GM18505 (cell line): ENCODE measurements at regions not wholly inside any gene's neighbourhood (a gene's known extent, or its start where the extent isn't known, plus 50 kb on each side); places are given as distances from the start of the nearest gene placed in this dataset.
"Not testable (repeated sequence)": the region's sequence is repeated elsewhere in the genome, so short reads cannot be mapped to it uniquely, and the experiment has no call there.

Source experiments
- ATAC-seq: cut with Tn5 transposase; IDR thresholded peaks from one replicate; pipeline ENCODE4 v1.9.1; 2021; ENCODE audit not compliant: unreplicated experiment
- POLR2A ChIP-seq: IDR thresholded peaks from 4 replicates; pipeline ENCODE4 v1.6.1; 2011; ENCODE audit warnings: borderline replicate concordance; ENCODE audit not compliant: insufficient read depth, insufficient read length; ENCODE audit errors: extremely low read depth

- TF ChIP-seq POLR2A = no peak
These were observed 60.8 kb downstream of the COPRS start for GRCh38 chr17:31798205-31798724.

GRCh38 chr17:31795941-31796340 lies 63.1 kb downstream of the COPRS start:
- ATAC-seq = not testable (repeated sequence)

More at GRCh38 chr17:31798205-31798724, 60.8 kb downstream of the COPRS start:
- ATAC-seq = no peak

GRCh38 chr17:31794111-31794510 lies 64.9 kb downstream of the COPRS start:
- no peak for TF ChIP-seq POLR2A
- no peak for ATAC-seq

- not testable (repeated sequence) for ATAC-seq
These were observed 65.4 kb downstream of the COPRS start for GRCh38 chr17:31793634-31794033.

GRCh38 chr17:31792007-31792585 lies 66.9 kb downstream of the COPRS start:
- ATAC-seq = no peak
- no peak for TF ChIP-seq POLR2A

GRCh38 chr17:31789707-31790505 lies 69.1 kb downstream of the COPRS start:
- TF ChIP-seq POLR2A = no peak
- ATAC-seq = no peak

GRCh38 chr17:31788956-31789355 lies 70.1 kb downstream of the COPRS start:
- no peak for ATAC-seq
- no peak for TF ChIP-seq POLR2A

- no peak for TF ChIP-seq POLR2A
- no peak for ATAC-seq
These were observed 70.5 kb downstream of the COPRS start for GRCh38 chr17:31788571-31788946.

- no peak for TF ChIP-seq POLR2A
- no peak for ATAC-seq
These were observed 71.0 kb downstream of the COPRS start for GRCh38 chr17:31787857-31788570.

GRCh38 chr17:31786796-31787481 lies 72.1 kb downstream of the COPRS start:
- ATAC-seq = no peak

GRCh38 chr17:31780483-31780882 lies 78.6 kb downstream of the COPRS start:
- no peak for TF ChIP-seq POLR2A
- ATAC-seq = no peak

More at GRCh38 chr17:31786796-31787481, 72.1 kb downstream of the COPRS start:
- no peak for TF ChIP-seq POLR2A

GRCh38 chr17:31778523-31778922 lies 80.5 kb downstream of the COPRS start:
- TF ChIP-seq POLR2A = no peak
- no peak for ATAC-seq

GRCh38 chr17:31771328-31771727 lies 87.7 kb downstream of the COPRS start:
- ATAC-seq = not testable (repeated sequence)

- ATAC-seq = not testable (repeated sequence)
These were observed 88.5 kb downstream of the COPRS start for GRCh38 chr17:31770501-31770900.

GRCh38 chr17:31761836-31762510 lies 97.1 kb downstream of the COPRS start:
- not testable (repeated sequence) for ATAC-seq
